ENCODE measurements at regions not wholly inside any gene's neighbourhood (a gene's known extent, or its start where the extent isn't known, plus 50 kb on each side); places are given as distances from the start of the nearest gene placed in this dataset.

DNA sequence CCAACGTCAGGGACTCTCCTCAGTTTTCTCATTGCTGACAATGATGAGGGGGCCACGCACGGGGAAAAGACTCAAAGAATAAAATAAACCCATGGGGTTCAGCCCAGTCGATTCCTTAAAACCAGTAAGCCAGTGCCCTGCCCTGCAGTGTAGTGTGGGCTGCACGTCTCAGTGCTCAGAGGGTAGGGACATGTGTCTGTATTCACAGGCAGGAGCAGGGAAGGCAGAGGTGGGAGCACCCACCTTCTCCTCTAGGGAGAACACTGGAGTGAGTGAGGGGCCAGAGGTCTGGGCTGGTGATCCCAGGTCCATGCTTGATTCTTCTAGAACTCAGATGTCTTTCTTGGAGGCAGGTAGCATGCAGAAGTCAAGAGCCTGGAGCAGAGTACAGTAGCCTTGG is 303.6 kb downstream of the MATN1 start:
- no peak for DNase-seq

DNA sequence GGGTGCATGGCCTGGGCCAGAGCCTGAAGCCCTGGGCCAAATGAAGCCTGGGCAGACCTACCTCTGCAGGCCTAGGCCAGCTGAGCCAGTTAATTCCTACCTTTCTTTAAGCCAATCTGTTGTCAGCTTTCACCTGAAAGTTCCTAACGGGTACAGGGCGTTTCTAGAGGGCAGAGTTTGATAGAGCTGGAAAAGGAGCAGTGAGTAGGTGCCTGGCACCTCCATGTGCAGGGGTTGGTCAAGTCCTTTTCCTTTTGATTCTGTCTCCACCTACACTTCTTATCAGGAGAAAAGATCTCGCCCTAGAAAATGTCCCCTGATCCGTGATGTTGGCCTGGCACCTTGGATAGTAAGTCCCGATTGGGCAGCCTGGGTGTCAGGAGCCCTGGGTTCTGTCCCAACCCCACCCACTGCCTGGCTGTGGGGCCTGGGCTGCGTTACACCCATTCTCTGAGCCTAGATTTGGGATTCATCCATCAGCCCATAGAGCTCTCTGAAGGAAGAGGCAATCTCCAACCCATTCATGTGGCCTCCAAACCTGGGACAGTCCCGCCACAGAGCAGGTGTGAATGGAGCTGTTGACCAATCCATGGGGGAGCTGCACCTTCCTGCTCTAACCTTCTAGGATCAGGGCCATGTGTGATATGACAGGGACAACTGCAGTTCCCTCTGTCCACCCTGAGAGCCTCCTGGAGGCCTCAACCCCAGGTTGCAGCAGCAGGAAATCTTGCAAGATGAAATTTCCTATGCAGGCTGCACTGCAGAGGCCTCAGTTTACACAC is 304.3 kb downstream of the MATN1 start:
- no peak for DNase-seq

DNA sequence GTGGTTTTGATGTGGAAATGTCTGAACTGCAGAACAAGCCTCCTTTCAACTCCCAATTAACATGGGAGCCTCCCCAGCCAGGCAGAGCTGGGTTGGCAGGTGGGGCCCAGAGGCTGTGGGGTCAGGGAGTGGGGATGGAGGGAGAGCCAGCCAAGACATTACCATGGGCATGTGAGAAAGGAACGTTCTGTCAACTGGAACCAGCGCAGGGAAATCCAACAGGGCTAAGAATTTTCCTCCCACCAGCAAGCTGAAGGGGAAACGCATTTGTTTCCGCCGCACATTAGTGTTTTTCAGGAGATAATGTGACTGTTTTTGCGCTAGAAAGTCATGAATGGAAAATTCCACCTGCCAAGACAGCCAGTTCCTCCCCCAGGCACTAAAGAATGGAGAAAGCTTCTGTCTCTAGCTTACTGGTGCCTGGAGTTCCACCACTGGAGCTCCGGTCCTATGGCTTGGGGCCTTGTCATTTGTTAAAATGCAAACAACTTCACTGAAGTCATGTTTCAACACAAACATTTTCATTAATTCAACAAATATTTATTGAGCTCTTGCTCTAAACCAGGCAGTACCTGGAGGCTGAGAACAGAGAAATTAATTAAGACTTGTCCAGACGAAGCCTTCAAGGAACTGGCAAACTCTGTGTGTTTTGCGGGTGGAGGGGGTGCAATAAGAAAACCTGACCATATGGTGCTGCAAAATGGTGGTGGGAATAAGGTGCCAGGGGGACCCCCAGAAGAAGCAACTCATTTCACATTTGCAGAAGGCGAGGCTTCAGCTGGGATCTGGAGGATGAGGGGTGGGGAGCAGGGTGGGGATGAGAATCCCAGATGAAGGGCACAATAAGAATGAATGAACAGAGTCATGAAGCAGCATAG is 305.1 kb downstream of the MATN1 start:
- DNase-seq: no peak

DNA sequence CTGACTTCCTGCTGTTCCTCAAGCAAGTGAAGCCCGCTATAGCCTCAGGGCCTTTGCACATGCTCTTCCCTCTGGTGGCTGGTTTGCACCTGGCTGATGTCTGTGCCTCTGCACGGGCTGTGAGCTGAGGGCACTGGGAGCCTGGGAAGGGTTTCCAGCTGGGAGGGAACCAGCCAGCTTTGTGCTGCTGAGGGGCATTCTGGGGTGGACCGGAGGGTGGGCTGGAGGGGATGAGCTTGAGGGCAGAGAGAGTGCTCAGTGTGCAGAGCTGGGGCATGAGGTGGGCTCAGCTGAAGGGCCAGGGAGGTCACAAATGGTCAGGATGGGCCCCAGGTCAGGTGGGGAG is 305.7 kb downstream of the MATN1 start:
- DNase-seq: no peak

DNA sequence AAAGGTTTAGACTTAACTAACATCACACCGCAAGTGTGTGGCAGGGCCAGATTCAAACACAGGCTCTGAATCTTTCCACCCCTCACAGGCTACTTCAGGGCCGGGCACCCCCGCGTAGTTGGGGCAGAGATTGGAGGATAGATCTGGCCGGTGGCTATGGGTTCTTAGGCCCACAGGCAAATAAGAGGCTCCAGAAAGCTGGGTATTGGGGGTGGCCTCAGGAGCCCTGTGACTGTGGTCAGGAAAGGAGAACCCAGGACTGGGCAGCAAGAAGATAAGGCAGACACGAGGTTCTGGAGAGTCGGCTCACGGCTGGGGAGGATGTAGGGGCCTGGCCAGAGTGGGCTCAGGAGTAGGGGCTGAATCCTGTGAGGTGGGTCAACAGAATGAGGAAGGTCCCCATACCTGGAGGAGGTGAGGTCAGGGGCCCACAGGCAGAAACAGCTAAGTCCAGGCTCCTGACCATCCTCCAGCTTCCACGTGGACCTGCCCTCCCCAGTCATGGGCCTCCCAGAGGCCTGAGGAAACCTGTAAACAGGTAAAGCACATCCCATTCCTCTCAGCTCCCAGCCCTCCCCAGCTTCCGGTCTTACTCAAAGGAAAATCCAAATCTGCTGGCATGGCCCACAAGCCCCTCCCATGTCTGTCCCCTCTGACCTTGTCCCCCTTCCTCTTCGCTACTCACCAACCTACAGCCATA is 306.2 kb downstream of the MATN1 start:
- no peak for DNase-seq

DNA sequence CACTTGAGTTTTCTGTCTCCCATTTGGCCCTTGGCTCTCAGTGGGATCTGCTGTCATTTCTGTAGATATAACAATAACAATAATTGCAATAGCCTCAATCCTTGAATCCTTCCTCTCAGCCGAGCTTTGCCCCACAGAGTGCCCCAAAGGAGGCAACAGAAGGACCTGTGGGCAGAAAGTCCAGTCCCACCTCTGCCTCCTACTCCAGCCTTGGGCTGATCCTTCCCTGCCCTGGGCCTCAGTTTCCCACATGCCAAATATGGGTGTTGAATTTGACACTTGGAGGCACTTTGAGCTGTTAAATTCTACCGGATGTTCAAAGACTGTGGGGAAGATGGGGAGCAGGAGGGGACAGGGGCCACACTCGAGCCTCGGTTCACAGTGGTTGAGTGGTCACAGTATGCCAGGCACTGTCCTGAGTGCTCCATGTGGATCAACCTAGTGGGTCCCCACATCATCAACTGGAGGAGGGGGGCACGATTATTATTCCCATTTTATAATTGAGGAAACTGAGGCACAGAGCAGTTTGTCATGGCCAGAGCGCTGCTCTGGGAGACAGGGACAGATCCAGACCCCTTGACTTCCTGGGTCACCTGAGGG is 307.1 kb downstream of the MATN1 start:
- no peak for DNase-seq

DNA sequence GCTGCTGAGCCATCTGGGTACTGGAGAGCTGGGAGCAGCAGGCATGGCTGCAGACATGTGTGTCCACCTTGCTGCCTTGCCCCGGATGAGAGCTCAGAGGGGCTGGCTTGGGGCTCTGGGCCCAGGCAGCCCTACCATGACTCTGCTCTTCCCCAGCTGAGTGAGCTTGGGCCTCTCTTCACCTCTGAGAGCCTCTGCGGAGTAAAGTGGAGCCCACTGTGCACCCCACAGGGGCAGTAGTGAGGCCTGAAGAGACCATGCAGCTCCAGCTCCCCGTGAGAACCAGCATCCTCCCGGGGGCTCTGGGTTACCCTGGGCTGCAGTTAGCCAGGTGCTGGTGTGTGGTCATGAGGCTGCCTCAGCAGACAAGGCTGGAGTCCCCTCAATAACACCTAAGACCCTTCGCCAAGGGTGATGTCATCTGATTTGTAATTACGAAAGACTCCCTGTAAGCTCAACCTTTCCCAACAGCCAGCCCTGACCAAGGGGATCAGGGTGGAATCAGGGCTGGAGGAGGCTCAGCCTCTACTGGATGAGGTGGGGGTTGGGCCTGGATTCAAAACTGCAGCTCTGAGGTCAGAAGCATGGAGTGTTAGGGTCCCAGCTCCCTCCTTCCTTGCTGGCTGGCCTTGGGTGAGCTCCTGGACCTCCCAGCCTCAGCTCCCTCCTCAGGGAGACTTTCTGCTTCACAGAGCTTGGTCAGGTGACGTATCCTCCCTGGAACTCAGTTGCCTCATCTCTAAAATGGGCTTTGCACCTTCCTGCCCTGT is 308.0 kb downstream of the MATN1 start:
- DNase-seq: no peak

DNA sequence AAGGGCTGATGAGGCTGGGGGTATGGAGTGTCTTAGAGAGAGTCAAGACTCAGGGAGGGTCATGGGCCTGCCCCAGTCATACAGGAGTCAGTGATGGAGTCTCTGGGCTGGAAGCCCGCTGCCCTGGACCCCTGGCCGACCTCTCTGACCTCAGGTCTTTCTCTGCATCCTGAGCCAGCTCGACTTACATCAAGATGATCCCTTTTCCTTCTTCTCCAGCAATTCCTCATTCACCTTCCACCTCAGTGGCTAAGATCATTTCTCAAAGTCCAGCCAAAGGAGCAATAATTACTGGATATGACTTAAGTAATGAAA is 308.6 kb downstream of the MATN1 start:
- DNase-seq: no peak

DNA sequence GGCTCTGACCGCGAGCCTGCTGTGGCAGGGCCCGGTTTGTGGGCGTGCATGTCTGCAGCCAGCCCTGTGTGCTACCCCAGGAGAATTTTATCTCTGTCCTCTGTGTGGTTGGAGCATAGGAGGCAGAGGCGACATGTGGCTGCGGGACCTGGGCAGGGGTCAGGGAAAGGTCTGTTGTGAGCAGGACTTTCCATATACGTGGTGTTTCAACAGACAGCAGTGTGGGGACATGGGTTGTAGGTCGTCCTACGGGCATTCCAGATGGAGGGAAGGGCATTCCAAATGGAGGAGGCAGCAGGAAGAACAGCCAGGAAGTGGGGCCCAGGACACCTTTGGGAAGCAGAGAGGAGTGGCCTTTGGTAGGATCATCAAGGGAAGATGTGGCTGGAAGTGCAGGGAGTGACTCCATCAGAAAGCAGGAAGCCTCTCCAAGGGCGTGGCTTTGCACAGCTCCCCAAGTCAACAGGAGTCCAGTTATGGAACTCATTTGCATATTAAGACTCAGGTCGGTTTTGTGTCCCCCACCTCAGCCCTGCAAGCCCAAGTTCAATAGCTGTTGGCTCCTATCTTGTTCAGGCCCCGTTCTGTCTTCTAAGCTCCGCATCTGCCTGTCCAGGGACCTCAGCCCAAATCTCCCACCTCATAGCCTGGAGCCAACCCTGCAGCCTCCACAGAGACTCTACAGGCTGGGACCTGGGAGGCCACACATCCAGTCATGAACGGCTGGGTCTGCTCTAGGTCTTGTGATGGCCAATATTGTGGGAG is 309.1 kb downstream of the MATN1 start:
- no peak for DNase-seq

DNA sequence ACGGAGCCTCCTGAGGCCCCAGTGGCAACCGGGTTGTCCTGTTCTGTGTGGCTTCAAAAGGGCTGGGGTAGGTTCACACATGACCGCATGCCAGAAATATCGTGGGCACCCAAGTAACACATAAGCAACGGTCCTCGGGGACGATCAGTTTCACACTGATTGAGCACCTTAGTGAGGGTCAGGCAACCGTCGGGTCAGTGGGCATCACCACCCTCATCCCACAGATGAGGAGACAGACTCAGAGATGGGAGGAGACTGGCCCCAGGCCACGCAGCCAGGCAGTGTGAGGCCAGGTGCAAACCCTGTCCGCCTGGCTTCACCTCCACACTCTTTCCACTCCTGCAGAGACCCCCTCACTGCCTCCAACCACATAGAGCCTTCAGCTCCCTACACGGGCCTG is 309.8 kb downstream of the MATN1 start:
- DNase-seq: no peak

DNA sequence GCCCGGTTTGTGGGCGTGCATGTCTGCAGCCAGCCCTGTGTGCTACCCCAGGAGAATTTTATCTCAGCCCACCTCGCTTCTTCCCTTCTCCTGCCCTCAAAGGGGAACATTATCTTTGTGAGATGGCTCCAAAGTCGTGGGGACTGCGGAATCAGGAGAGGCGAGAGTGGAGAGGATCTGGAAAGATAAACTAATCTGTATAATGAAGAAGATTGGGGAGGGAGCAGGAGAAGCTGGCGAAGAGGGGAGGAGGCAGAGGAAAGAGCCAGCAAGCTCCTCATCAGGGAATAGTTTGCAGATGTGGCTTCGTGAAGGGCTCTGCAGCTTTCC is 310.3 kb downstream of the MATN1 start:
- no peak for DNase-seq

DNA sequence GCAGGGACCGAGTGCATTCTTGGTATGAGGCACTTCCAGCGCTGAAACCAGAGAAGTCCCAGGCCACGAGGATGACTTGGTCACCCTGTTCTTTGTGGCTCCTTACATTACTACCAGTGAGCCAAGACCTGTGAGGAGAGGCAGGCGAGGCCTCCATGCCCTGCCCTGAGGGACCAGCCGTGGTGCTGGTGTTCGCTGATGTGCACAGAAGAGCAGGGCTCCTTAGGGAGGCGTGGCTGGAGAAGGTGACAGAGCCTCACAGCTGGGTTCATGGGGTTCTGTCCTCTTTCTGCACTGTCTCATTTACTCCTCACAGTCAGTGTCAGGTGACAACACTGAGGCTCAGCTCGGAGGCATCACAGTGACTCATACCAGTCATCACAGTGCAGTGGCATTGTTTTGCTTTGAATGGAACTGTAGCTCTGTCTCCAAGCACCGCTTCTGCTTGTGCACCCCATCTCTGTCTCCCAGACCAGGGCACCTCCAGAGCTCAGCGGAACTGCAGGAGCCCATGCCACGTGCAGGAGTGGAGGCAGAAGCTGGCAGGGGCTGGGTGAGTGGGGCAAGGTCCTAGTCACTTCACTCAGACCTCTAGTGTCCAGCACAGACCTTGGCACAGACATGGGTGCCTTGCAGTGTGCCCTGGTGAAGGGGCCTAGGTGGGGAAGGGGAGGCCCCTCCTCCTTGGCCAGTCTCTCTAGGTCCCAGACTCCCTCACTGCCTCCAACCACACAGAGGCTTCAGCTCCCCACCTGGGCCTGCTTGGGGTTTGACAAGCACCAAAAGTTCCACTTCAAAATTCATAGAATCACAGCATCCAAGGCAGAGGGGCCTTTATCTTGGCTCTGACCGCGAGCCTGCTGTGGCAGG is 310.9 kb downstream of the MATN1 start:
- DNase-seq: no peak

DNA sequence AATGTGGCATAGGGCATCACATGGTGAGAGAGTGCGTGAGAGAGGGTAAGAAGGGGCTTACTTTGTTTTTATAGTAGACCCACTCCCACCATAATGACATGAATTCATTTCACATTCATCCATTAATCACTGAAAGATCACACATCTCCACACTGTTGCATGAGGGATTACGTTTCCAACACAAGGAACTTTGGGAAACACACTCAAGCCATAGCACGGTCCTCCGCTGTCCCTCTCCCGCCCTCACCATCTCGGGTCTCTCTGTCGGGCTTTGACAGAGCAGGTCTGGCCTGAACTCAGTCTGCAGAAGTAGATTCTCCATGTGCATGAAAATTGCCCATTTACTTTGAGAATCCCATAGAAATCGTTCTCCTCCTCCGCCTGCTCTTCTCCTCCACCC is 312.2 kb downstream of the MATN1 start:
- no peak for DNase-seq

DNA sequence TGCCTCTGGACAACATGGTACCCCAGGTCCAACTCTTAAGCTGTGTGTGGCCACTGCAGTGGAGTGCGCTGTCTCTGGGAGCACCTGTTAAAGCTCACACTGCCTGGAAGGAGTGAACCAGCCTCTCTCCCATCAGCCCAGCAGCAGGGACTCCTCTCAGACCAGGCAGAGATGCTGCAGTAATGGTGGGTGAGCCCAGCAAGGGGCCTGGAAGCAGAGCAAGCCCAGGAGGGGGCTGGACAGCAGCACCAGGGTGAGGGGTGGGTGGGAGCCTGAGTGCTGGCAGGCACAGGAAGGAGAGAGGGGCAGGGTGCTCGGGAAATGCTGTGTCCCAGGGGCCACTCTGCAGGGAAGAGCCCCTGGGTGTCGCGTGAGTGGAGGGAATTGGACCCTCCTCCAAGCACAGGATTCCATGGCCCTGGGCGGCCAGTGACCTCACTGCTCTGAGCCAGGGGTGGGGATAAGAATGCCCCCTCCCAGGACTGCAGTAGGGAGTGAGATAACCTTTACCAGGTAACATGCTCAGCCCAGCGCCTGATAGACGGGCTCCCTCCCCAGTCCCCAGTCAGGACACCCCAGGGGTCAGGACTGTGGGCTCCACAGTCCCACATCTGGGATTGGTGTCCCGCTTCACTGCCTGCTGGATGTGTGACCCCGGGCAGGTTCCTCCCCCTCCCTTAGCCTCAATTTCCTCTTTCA is 313.1 kb downstream of the MATN1 start:
- DNase-seq: no peak

DNA sequence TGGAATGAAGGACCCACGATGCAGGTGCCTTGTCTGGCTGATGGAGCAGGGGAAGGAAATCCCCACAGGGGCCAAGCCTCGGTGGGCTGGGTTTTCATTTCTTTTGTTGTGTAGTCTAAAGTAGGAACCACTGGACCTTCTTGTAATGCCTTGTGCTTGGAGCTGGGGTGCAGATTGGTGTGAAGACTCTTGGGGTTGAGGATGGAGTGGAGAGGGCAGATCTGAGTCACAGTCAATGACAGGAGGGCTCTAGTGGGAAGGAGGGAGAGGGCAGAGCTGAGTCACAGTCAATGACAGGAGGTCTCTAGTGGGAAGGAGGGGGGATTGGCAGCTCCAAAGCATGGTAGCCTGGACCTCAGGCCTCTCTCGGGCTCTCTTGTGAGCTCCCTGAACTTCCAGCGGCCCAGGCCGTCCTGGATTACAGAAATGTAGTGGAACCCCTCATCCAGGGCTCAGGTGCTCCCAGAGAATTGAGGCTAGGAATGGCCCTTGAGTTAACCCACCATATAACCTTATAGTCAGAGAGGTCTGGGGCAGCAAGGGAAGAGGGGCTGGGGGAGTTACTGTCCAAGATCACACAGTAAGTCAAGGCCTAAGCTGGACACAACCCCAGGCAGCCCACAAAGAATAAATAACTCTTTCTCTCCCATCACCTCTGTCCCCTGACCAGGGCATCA is 313.8 kb downstream of the MATN1 start:
- DNase-seq: no peak

DNA sequence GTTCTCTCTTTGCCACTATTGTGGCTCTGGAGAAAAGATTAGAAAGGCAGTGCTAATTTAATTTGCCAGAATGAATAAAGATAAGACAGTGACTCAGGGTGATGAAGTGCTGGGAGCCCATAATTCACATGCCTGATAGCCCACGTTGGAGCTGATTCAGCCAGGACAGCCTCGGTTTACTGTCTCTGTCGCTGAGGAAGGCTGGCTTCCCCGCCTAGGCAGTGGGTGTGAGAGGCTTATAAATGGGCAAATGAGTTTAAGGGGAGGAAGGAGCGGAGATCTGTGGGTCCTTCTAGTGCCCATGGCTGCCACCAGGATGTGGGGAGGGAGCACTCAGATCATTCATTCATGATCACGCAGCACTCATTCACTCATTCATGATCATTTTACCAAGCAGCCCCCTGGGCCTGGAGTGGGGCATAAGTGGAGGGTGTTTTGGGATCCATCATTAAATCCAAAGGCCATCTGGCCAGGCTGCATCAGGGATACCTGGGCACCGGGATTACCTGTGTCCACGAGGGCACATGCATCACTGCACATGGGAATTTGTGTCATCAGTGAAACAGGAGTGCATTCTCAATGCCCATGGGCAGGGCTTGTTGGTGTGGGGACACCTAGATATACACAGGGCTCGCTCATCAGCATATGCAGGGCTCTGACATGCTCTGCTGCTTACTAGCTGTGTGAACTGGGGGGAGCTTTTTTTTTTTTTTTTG is 315.4 kb downstream of the MATN1 start:
- no peak for DNase-seq

DNA sequence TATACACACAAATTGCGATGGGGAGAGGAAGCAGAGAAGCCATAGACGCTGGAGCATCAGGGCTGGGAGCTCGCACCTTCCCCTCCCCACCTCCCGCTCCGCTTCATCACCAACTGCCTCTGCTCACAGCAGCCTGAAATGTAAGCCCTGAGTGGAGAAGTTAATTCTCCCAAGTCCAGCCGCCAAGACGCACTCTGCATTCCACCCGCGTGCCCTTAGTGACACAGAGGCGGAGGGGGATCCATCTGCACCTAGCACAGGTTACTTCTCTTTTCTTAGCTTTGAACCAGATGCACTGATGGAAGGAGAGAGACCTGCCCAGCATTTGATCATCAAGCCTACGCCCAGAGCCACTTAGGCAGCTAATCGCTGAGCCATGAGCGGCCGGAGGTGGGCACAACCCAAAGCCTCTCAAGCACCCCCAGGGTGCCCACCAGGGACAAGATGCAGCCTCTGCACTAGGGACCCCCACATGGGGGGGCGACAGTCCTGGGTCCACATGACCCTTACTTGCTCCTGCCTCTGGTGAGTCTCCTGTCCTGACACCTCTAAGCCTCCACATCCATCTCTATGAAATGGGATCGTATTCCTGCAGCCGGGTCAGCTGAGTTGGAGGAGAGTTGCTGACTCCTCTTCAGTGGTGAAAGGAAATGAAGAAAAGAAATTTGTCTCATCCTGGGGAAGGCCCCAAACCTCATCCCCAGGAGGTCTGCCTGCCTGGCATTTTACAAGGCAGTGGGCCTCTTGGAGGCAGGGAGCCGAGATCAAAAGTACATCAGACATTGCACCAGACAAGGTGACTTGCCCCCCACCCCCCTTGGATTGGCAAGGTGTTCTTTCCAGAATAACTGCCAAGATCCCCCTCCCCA is 316.2 kb downstream of the MATN1 start:
- DNase-seq: no peak

Data from right lung (tissue), 2 donors.